Hematopoietic multipotent progenitor cell treated with erythropoietin and hydrocortisone succinate and interleukin-3 and kit ligand, for 6 days (in vitro differentiated cells): ENCODE measurements at regions not wholly inside any gene's neighbourhood (a gene's known extent, or its start where the extent isn't known, plus 50 kb on each side); places are given as distances from the start of the nearest gene placed in this dataset.
"Not testable (repeated sequence)": the region's sequence is repeated elsewhere in the genome, so short reads cannot be mapped to it uniquely, and the experiment has no call there.

ENCODE experiments used
- DNase-seq: peaks from one replicate; pipeline ENCODE4 v3.0.0-alpha.2; 2015

DNA sequence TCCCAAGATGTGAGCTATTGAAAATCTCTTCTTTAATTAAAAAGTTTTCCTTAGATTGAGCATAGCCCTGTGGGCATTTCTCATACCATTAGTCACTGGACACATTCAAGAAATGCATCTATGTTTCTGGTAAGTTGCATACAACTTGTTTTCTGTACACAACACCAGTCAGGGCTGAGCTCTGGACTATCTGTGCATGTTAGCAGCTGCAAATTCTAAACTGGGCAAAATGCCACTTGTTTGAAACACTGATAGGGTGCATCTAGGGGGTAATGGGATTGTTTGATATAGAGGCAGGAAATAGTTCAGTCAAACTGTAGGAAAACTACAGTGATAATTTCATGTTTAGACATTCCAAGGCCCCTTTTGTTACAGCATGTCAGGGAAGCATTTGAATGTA, 145.6 kb upstream of the NPY start:
- no peak for DNase-seq

DNA sequence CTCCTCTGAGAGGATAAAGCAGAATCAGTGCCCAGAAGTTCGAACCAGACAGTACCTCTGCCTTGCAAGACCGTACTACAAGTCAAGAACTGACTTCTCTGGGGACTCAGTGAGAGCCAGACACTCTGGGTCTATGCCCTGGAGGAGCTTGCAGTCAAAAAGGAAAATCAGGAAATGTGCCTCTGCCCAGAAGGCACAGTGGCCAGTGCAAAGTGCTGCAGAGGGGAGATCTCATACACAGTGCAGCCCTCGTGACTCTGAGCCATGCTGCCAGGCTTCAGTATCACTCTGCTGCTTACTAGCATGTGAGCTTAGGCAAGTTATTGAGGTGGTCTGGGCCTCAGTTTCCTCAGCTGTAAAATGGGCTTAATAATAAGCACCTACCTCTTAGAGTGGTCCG, 144.0 kb upstream of the NPY start:
- no peak for DNase-seq

DNA sequence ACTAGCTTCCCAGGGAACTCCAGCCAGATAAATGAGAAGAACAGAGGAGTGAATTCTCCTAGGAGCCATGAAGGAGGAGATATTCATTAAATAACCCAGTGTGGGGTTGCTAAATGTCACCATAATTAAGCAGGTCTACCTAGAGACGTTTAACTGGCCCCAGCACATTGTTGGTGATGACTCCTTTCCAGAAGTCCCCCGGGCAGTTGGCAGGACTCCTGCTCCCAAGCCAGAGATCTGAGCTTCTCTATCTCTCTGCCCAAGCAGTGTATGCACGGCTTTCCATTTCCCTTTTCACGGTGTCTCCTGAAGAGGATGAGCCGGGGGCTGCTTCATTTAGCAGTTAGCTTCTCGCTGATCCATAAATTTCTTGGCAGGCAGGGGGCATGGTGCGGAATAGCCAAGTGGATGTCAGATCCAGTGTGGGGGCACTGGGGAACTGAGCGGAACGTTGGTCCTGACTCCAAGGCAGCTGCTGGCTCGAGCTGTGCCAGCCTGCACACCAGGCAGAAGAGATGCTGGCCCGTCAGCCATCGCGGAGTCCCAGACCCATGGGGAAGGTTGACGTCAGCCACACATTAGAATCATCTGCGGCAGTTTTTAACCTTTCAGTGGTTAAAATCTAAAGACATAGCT, 142.0 kb upstream of the NPY start:
- no peak for DNase-seq

DNA sequence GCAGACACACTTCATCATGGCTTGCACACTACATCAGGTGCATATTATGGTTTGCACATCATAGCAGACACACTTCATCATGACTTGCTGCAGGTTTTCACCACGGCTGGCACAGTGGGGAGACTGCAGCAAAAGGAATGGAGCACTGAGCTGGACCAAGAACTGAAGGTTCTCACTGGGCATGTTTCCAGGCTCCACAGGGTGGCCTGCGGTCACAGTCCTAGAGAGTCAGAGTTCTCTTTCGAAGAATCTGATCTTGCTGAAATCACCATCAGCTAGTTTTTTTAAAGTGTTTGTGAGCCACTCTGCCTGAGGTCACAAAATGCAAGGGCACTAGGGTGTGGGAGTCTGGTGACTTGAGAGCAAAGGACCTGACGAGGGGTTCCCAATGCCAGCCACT, 140.4 kb upstream of the NPY start:
- no peak for DNase-seq

DNA sequence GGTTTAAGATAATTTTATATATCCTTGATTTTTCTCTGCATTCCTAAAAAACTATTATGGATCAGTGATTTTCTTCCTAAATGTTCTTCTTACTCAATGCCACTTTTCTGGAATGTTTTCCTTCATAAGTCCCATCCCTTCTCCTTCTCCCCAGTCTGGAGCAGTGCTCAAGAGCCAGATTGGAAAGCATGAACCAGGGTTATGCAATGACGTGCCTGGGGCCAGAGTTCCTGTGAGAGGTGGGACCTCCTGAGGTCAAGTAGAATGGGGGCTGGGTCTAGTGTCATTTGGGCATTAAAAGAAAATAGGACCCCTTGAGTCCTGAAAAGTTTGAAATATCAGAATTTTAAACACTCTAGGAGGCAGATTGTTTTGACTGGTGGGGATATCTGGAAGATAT, 132.0 kb upstream of the NPY start:
- DNase-seq: no peak

DNA sequence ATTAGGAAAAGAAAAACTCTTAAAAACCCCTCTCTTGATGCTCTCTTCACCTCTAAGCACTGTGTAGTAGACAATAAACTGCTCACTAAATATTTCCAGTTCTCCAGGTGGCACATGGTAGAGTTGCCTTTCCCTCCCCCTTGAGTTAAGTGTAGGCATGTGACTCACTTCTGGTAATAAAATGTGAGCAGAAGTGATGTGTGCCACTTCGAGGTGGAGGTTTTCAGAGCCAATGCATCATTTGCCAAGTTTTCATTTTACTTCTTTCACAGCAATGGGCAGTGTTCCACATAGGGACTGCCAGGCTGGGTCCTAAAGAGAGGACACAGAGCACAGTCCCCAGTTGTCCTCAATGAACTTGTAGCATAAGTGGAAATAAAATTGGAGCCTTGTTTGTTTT, 131.6 kb upstream of the NPY start:
- DNase-seq: no peak

DNA sequence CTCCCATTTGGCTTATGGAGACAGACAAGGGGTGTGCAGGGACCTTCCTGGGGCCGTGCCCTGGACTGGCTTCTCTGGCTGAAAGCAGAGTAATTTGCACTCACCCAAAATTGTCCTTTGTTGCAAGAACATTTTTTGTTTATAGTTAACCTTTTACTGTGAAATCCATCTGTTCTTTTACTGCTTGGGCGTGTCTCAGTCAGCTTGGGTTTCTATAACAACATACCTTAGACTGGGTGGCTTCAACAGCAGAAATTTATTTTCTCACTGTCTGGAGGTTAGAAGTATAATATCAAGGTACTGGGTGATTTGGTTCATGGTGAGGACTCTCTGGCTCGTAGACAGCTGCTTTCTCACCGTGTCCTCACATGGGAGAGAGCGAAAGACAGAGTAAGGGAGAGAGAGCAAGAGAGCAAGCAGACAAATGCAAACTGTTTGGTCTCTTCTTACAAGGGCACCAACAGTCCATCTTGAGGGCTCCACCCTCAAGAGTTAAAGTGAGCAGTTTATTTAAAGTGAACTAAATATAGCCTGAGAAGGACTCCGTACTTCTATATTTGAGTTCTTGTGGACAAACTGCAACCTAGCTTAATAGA, 131.0 kb upstream of the NPY start:
- no peak for DNase-seq

DNA sequence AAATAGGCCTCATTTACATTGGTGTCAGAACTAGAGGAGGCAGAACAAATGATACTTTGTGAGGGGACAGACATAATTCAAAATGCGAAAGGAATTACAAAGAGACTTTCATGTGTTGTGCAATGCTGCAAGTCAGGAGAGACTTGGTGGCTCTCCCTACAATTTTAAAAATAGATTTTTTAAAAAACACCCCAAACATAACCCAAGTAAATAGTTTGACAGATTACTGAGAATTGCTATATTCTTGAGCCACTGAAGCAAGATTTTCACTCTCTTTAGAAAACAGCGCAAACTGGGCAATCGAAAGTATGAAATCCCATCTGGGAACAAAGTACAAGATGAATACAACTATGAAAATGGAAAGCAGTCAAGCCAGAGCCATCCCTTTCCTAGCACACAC, 126.3 kb upstream of the NPY start:
- no peak for DNase-seq

DNA sequence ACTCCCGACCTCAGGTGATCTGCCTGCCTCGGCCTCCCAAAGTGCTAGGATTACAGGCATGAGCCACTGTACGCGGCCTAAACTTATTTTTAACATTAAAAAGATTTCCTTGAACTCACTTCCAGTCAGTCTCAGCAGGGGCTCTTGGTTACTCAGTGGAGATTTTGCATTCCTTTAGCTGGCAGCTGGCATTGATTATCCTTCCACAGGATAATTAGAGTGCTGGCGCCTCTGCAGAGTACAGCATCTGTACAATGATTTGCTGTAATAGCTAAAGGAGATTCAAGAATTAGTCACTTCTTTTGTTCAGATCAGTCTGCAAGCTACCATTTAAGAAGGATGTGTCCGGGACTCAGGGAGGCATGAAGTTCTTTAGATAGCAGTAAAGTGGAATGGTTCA, 125.0 kb upstream of the NPY start:
- DNase-seq: no peak

DNA sequence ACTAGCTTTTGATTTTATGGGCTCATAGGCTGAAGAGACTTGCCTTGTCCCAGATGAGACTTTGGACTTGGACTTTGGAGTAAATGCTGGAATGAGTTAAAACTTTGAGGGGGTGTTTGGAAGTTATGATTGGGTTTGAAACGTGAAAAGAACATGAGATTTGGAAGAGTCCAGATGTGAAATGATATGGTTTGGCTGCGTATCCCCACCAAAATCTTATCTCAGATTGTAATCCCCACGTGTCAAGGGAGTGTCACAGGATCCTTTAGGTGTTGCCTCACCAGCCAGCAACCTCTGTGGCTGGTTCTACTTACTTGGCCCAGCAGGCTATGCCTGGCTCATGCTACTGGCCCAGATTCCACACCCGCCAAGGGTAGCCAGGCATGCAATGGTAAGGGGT, 119.6 kb upstream of the NPY start:
- DNase-seq: no peak

DNA sequence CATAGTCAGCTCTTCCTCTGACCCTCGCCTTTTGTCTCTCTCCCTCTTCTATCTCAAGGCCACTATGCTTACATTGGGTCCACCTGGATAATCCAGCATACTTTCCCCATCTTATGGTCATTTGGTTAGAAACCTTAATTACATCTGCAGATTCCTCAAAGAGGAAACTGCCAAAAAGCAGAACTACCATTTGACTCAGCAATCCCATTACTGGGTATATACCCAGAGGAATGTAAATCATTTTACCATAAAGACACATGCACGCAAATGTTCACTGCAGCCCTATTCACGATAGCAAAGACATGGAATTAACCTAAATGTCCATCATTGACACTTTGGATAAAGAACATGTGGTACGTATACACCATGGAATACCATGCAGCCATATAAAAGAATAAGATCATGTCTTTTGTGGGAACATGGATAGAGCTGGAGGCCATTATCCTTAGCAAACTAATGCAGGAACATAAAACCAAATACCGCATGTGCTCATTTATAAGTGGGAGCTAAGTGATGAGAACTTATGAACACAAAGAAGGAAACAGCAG, 114.8 kb upstream of the NPY start:
- DNase-seq: no peak

DNA sequence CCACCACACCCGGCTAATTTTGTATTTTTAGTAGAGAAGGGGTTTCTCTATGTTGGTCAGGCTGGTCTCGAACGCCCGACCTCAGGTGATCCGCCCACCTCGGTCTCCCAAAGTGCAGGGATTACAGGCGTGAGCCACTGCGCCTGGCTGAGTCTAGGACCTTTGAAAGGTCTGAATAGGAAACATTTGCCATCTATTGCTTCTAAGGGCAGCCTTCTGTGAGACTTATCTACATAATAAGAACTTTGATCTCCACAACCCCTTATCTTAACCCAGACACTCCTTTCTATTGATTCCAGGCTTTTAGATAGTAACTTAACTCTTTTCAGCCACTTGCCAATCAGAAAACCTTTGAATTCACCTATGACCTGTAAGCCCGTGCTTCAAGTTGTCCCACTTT, 112.0 kb upstream of the NPY start:
- not testable (repeated sequence) for DNase-seq

DNA sequence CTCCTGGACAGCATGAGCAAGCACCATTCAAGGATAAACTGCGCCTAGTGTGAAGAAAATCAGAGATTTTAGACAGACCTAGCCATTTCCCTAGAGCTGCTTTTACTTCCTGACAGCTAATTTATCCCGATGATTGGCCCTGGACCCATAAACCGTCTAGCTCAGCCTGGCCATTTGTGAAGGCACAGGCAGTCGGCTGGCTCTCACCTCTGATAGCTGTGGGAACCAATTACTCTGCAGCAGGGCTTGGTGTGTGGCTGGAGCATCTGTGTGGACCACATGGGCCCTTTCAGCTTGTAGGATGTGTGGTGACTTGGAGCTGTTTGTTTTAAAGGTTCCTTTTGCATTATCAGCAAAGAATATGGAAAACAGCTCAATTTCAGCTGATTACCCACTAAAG, 111.1 kb upstream of the NPY start:
- no peak for DNase-seq

DNA sequence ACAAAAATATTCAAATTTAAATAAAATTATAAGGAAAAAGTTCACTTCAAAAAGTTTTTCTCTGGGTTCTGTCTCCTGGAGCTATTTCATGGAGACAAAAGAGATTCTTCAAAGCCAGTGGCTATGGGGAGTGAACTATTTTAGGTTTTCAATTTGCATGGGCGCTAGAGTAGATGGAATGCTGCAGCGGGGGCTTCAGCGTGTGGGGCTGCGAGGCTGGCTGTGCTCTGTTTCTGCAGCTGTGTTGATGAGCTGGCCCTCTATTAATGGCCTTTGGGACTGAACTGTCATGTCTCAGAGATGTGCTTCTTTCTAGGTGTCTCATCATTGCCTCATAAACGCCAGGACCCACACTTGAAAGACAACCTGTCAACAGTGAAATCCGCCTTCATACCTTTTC, 108.4 kb upstream of the NPY start:
- DNase-seq: no peak

DNA sequence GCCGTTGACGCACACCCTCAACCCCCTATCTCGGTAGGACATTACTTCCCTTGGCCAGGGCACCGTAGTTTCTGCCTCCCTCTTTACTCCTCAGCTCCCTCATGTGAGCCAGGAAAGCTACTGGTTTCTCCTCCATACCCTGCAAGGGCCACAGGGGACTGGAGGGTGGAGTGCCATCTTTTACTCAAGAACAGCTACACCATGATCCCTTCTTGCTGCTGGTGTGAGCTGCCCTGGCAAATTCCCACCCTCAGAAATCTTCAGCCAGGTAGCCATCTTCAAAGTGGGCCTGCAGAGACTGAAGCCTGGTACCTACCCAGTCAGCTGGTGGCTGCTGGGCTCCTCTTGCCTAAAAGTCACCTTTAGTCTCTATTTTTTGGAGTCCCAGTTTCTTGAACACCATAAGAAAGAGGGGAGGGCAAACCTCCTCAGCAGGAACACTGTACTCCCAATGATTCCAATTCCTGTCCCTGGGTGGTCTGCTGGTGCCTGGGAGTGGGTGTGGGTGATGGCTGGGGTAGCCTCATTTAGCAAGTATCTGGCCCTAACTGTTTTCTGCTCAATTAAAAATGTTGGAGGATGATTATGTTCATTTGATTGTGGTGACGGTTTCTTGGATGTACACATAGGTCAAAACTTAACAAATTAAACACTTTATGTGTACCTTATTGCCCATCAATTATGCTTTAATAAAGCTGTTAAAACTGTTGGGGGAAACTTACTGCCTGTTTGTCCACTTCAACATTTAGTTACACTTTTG, 105.0 kb upstream of the NPY start:
- DNase-seq: no peak

DNA sequence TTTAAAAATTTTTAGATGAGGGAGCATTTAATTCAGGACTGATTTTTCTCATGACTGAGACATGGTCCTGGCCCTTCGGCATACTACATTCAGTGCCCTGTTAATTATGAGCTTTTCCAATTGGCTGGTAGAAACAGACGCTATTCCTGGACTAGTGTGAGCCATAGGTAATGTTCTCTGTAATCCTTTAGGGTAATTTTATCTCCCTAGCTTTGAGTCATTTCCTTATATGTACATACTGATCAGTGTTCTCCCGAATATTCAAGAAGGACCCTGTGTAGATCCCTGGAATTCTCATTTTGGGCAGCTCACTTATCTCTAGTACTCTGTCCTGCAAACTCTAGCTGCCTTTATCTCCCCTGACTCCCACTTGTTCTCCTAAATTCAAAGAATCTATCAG, 92.6 kb upstream of the NPY start:
- DNase-seq: no peak

DNA sequence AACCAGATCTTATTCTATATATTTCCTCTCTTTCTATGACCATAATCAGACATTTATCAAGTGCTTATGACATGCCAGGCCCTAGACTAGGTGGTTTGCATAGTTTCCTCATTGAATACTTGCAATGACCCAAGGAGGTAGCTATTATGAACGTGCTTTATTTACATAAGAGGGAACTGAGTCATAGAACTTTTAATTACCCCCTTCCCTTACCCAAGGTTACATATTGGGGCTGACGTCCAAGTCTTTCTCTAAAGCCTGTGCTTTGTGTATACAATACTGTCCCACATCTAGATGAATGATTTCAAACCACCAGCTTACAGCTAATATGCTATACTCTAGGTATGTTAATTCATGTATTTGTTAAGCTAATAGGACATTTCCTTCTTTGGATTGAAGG, 91.9 kb upstream of the NPY start:
- no peak for DNase-seq

DNA sequence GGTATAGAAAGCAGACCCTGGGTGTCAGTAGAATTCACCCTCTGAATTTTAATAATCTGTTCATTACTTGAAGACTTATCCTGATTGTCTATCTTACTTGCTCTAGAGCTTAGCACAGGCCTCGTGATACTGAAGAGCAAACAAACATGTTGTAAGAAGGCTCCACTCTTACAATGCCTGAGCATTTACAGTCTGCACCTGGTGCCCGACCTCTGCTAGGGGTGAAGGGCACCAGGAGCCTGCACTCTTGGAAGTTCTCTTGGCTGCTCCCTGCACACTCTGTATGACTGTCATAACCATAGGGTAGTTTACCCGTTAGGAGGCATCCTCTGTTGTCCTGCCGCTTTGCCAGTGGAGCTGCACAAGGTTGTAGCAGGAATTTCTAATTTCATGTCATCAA, 91.3 kb upstream of the NPY start:
- DNase-seq: no peak

DNA sequence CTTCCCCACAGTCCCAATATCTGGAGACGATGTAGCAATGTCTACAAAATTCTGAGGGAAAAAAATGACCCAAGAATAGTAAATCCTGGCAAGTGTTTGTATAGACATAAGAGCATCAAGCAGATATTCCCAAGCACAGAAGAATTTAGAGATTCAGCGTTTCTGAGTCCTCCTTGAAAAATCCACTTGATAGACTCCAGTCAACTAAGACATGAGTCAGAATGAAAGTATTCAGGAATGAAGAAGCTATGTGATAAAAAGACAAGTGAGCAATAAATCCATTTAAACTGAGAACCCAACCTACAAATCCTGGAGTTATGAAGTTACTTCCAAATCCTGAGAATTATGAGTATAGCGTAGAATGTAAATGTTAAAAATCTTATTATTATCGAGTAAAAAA, 86.1 kb upstream of the NPY start:
- DNase-seq: no peak

DNA sequence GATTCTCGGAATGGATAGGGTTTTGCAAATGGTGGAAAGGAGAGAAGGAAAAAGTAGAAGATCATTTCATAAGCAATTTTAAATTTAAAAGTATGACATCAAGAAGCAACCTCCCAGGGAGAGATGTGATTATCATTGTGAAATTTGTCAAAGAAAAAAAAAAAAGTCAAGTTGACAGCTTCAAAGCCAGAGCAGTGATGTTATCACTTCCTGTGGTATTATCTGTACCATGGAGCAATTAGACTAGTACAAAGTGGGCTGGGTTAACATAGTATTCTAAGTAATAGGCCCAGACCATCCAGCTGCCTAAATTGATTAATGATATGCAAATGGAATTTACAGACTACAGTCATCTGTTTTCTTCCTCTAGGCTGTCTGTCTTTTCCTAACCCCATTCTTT, 84.0 kb upstream of the NPY start:
- DNase-seq: peak; percentile 49

DNA sequence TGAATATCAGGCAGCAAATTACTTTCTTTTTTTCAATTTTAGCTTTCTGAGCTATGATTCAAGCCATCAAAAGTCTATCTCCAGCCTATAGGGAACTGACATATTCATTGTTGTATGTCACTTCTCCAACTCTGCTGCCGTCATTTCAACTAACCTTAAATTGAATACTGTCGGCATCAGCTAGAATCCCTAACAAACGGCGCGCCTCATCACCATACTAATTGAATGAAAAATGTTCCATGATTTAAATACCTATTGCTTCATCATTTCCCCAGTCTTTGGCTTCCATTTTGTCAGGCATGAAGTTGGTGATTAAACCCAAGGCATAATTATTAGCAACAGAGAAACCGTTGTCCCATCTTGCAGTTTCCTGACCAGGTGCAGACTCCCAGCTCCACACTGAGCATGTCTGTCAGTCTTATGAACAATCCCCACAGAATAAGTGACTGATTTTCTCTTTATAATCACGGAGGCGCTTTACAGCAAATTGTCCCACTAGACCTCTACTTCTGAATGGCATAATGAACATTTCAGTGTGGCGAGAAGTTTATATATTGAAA, 83.5 kb upstream of the NPY start:
- DNase-seq: no peak

DNA sequence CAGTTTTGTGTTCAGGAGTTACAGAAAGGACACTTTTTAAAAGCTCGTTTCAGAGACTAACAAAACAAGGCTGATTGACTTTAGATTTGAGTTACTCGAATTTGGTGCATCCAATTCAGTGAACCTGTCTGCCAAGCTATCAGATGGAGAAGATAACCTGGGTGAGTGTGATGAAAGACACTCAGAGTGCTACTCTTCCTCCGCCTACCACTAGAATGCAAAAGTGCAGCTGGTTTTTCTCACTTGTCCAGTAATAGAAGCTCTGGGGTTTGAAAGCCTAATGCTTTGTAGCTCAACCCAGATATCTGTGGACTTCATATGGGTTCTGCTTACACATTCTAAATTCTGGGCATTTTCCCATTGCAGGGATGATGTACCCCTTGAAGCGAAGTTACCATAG, 82.8 kb upstream of the NPY start:
- no peak for DNase-seq

DNA sequence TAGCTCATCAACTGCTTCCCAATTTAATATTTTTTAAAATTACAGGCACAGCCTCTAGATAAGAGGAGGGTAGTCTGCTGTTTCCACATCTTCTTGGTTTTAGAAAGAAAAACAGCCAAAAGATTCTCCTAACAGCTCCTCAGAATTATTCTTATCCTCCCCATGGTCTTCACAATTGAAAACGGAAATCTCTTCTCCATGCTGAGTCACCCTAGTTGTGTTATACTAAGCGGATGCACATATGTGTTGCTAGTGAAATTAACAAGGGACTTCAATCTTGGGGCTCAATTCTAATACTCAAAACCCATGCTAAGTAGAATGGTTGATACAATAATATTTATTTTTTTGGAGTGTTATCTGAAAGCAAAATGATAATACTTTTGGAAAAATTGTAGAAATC, 71.9 kb upstream of the NPY start:
- no peak for DNase-seq

DNA sequence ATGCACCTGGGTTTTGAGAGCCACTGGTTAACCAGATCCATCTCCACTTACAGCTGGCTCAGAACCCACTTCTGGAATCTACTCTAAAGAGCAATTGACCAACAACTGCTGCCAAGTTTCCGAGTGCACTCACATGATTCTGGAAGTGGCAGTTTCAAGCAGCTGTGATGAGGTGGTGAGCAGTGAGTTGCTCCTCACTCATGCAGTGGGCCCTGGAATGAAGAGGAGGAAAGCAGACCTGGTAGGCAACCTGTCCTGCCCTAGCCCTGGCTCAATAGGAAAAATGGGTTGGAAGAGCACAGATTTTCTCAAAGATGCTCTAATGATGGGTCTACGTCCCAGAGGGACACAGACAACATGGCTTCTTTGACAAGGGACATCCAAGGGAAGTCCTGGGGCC, 70.7 kb upstream of the NPY start:
- DNase-seq: no peak
